Panc1 (cell line): ENCODE measurements at regions not wholly inside any gene's neighbourhood (a gene's known extent, or its start where the extent isn't known, plus 50 kb on each side); places are given as distances from the start of the nearest gene placed in this dataset.

Source experiments
- CTCF ChIP-seq: fragments of 450-650 bp; IDR thresholded peaks from 2 replicates; pipeline ENCODE4 v1.5.1; 2017; ENCODE audit warnings: mild to moderate bottlenecking
- POLR2AphosphoS5 ChIP-seq: IDR thresholded peaks from 2 replicates; pipeline ENCODE4 v1.6.1; 2012; ENCODE audit warnings: mild to moderate bottlenecking, low read depth, low read length, moderate library complexity
- TCF7L2 ChIP-seq: IDR thresholded peaks from 2 replicates; pipeline ENCODE4 v1.6.1; 2011; ENCODE audit warnings: mild to moderate bottlenecking, low read depth, low read length, inconsistent platforms

GRCh38 chr7:41582116-41582515 is 120.8 kb downstream of the INHBA start:
- TF ChIP-seq CTCF: no peak
- no peak for TF ChIP-seq TCF7L2
- no peak for TF ChIP-seq POLR2AphosphoS5
